Stimulated activated CD4-positive, alpha-beta T cell treated with anti-CD3 and anti-CD28 coated beads, Interleukin-2, amount 100 ng/mL, for 4 hours (primary cell): ENCODE measurements at regions not wholly inside any gene's neighbourhood (a gene's known extent, or its start where the extent isn't known, plus 50 kb on each side); places are given as distances from the start of the nearest gene placed in this dataset.

Source experiments
- DNase-seq: peaks from one replicate; pipeline ENCODE4 v3.0.0-alpha.2; 2020; ENCODE audit warnings: low read depth

DNA sequence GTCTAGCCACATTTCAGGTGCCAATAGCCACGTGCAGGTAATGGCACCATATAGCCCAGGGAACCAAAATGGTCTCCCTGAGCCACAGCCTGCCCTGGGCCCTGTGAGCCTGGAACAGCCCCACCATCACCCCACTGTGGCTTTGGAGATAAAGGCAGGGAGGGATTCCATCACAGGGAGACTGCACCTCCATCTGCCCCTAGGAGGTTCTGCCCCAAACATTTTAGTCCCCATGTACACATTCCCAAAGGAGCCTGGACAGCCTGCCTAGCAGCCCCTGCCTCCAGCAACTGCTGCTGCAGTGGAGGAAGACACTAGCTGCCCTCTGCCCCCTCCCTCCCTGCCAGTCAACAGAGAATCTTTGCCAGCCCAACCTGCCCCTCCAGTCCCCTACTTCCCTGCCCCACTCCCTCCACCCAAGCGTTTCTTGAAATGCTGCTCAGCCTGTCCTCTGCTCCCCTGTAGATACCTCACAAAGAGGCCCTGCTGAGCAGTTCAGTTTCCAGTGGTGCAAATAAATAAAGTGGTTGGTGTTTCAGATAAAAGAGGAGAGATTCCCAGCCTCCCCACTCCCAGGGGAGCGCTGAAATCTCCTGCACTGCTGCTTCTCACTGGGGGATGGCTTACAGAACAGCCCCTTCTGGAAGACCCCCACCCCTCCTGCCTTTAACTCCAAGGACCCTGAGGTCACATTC is 921.8 kb downstream of the UQCRFS1 start:
- DNase-seq = no peak

DNA sequence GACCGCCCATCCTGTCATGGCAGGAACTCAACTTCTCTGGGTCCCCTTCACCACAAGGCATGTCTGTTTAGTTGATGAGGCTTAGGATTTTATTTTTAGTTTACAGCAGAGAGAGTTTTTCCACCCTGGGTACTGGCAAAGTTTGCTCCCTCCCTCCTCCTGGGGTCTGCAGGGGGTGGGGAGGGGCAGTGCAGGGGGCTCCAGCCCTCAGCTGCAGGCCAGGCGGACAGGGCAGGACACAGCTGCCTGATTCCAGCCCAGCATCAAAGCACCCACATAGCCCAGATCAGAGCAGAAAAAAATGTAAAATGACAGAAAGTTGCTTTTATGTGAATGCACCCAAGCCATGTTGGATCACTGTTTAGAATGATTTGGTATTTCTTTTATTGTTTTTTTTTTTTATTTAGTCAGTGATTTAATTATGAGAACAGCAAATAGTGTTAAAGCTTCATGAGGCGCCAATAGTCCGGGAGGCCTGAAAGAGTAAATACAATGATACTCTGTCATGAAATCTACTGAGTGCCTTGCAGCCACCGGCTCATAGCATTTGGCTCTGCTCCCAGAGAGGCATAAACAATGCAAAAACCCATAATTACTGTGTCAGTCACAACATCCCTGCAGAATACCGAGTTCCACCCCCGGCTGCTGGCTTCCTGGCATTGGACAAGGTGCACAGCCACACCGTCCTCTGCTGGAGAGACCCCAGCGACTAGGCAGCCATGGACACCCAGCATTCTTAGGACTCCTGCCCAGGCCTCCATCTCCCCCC is 923.5 kb downstream of the UQCRFS1 start:
- no peak for DNase-seq

DNA sequence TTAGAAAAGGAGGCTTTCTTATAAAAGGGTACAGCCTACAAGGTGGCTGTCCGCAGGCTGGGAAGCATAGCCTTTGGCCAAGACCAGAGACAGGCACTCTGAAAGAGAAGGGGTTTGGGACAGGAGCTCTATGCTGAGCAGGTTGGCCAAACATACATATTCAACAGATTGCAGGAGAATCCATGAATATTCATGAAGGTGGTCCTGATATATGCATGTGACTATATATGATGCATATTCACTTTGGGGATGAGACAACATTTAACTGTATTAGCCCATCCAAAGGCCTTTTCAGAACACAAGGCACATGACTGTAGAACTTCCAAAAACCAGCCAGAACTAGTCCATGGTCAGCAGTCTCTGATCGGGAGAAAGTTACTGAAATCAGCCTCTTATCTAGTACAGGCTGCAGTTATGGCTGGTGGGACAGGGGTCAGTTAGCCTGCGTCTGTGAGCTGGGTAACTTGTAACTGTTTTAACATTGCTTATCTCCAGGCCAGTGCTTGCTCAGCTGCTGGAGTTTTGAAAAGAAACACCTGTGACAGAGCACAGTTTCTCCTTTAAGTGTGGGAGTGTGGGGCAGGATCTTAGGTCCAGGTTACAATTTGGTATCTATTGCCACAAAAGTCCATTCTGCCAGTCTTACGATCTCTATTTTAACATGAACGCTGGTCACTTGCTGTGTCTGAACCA is 924.2 kb downstream of the UQCRFS1 start:
- no peak for DNase-seq

DNA sequence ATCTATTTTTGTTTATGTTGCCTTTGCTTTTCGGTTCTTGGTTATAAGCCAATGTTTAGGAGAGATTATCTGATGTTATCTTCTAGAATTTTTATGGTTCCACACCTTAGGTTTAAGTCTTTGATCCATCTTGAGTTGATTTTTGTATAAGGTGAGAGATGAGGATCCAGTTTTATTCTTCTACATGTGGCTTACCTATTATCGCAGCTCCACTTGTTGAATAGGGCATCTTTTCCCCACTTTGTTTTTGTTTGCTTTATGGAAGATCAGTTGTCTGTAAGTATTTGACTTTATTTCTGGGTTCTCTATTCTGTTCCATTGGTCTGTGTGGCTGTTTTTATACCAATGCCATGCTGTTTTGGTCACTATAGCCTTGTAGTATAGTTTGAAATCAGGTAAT is 927.0 kb downstream of the UQCRFS1 start:
- DNase-seq = no peak

DNA sequence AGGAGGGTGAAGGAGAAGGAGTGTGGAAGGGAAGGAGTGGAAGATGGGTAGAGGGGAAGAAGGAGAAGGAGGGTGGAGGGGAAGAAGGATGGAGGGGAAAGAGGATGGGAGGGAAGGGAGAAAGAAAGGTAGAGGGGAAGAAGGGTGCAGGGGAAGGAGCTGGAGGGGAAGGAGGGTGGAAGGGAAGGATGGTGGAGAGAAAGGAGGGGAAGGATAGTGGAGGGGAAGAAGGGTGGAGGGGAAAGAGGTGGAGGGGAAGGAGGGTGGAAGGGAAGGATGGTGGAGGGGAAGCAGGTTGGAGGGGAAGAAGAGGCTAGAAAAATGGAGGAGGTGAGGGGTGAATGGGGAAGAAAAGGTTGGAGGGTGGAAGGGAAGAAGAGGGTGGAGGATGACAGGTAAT is 927.9 kb downstream of the UQCRFS1 start:
- DNase-seq = no peak

DNA sequence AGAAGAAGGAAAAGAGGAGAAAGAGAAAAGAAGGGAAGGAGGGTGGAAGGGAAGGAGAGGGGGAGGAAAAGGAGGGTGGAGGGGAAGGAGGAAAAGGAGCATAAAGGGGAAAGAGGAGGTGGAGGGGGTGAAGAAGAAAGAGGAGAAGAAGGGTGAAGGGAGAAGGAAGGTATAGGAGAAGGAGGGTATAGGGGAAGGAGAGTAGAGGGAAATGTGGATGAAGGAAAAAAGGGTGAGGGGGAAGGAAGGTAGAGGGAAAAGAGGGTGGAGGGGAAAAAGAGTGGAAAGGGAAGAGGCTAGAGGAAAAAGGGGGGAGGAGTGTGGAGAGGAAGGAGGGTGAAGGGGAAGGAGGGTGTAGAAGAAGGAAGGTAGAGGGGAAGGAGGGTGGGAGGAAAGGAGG is 928.6 kb downstream of the UQCRFS1 start:
- no peak for DNase-seq

DNA sequence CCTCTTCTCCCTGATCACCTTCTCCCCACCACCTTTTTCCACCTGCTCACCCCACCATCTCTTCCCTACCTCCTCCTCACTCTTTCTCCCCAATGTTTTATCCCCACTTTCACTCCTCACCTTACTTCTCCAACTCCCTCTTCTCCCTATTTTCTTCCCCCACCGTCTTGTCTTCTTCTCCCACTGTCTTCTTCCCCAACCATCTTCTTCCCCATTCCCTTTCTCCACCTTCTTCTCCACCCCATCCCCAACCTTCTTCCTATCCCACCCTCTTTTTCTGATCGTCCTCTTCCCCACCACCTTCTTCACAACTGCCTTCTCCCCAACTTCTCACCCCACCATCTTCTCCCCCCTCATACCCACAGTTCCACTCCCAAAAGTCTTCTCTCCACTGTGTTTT is 929.4 kb downstream of the UQCRFS1 start:
- DNase-seq = no peak

DNA sequence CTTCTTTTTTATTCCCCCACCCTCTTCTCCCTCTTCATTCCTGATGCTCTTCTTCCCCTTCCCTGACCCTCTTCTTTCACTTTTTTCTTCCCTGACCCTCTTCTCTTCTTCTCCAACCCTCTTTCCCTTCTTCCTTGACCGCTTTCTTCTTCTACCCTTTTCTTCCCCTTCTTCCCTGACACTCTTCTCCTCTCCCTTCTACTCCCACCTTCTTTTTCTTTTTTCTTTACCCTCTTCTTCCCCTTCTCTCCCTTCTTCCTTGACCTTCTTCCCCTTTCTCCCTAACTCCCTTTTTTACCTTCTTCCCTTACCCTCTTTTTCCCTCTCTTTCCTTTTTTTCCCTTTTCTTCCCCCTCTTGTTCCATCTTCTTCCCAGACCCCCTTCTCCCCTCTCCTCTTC is 931.3 kb downstream of the UQCRFS1 start:
- no peak for DNase-seq

DNA sequence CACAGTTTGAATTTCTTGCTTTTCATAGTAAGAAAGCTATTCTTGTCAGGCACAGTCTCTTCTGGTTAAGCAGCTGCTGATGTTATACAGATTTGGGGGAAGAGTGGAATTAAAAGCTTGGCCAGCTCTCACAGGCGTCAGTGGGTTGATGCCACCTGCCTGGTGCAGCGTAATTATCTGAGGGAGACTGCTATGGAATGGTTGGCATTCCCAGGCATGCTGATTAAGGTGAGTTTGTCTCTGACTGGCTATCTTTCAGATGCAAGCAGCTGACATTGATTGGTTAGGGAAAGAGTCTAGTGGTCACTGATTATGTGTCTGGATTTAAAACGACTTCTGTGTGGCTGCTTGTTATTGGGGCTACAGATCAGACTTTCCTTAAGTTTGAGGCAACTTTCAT is 948.4 kb downstream of the UQCRFS1 start:
- DNase-seq = no peak

DNA sequence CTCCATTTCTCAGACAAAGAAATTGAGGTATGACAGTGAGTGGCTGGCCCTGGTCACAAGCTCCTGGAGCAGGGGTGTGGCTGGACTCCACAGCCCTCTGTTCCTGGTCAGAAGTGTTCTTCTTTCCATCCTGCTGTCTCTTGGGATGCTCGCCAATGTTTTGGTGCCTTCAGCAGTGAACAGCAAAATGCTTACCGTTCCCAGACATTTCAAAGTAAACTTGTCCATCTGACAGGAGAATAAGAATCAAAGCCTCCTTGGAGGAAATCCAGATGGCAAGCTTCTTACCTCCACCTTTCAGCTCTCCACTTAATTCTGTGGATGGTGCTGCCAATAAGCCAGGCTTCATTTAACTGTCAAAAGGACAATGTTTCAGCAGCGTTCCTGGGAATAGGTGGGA is 954.1 kb downstream of the UQCRFS1 start:
- DNase-seq = no peak

DNA sequence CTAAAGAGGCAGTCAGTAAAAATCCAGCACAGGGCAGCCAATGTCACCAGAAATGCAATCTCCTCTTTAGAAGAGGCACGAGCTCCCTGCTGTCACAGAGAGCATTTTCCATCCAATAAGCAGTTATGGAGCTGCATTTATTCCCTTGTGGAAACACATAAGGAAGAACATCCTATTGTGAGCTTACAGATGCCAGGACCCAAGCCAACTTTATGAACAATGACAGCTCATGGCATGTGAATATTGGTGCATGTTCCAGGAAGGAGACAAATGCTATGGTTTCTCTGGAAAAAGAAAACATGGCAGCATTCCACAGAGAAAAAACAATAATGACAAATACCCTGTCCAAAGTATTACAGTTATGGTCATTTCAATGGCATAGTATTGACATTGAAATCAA is 955.6 kb downstream of the UQCRFS1 start:
- DNase-seq = no peak

DNA sequence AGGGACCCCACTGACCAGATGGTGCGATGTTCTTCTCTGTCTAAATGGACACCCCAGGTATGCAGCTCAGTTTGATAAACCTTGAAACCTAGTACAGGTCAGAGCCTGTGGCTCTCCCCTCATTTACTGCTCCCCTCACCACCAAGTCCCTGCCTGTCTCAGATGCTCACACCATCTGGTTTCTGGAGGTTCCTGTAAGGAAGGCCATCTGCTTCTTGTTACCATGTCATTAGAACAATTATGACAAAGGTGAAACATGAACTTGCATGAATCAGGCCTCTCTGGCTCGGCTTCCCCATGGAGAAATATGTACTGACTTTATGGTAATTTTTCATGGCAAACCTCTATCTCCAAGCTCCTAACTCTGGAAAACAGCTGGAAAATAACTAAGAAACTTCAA is 965.7 kb downstream of the UQCRFS1 start:
- no peak for DNase-seq

DNA sequence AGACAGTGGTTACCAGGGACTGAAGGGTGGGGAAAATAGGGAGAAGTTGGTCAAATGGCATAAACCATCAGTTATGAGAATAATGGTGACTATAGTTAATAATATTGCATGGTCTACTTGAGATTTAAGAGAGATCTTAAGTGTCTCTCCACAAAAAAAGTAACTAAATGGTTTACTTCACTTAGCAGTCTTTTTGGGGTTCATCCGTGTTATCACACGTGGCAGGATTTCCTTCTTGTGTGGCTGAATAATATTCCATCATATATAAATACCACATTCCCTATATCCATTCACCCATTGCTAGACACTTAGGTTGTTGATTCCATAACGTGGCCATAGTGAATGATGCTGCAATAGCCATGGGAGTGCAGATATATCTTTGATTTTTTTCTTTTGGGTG is 967.0 kb downstream of the UQCRFS1 start:
- no peak for DNase-seq

DNA sequence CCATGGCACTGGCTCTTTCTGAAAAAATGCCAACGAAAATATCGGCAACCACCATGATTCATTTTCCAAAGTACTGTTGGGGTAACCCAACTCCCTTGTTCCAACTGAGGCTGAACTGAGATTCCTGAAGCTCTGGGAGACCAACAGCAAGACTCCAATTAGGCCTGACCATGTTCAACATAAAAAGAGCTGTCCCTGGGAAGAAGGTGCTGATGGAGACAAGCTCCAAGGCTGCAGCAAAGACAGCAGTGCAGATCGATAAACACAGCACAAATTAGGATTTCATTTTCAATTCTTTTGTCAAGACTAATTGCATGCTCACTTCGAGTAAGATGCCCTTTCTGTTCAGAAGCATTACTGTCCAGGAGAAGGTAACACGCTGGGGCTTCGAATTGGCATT is 968.0 kb downstream of the UQCRFS1 start:
- DNase-seq = no peak

DNA sequence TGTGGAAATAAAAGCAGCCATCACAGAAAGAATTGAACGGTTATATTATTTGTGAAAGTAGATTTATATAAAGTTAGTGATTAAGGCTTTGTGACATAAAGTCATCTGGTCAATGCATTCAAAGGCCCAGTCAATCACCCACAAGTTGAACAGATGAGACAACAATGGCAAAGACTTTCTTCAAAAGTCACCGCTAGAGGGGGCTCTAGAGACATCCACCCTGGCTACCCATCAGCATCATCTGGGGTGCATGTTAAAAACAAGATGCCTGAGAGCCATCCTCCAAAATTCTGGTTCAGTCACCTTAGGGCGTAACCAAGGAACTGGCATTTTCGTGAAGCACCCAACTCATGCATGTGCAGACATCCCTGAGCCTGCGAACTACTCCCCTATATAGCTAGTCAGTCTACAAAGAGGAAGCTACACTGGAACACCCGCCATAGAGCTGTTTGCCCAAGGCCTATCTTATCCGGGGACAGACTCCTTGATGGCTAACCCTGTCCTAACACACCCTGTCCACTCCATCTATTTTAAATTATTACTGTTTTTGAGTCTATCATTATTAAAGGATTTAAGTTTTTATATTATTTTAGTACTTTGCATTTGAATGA is 970.5 kb downstream of the UQCRFS1 start:
- no peak for DNase-seq

DNA sequence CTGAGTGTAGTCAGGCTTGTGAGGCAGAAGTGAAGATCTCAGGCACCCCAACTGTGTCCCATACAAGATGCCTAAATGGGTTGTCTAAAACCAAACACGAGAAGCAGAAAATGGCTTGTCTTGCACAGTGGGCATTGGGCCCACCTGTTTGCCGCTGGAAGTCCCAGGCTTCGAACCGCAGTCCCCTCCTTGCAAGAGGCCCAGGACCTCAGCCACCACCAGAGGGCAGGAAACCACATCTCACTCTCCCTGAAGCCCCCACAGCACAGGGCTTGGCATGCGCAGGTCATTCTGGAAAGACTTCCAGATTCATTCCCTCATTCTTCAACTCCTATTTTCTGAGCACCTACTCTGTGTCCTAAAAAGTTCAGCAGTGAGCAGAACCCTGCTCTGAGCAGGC is 973.7 kb downstream of the UQCRFS1 start:
- no peak for DNase-seq

DNA sequence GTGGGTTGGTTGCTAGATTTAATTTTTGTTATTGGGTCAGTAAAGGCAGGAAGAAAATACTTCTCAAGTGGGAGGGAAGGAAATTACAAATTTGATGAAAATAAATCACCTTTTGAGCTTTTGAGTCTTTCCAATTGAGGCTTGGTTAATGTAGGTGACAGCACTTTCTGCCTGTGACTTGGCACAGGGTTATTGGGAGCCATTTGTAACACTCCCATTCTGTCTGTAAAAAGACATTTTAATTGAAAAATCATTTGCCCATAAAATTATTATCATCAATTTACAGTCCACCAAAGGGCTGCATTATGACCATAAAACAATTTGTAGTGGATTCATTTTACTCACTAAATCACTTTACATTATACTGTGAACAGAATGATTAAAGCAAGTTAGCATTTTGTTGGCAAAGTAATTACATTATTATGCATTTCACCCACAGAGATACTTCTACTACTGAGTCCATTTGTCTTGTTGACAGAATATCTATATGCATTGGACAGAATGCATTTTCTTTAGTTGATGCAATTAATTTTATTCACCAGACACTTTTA is 974.6 kb downstream of the UQCRFS1 start:
- DNase-seq = no peak

DNA sequence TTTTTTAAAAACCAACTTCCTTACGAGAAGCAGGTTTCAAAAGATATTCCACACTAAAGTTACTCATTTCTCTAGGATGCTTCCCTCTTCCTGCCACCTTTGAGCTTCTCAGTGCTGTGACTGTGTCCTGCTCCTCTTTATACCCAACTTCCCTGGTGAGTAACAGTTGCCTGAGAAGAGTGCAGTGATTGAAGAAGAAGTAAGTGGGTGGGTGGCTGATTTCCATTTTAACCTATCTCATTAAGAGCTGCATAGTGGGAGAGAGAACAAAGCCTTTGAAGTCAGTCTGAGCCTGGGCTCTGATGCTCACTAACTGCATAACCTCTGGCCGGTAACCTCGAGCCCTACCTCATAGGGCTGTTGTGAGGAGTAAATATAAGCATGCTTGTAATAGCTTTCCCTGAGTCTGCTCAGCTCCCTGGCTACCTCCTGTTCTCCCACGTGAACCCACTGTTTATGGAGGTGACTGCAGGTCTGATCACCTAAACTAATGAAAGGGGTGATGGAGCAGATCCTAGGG is 977.3 kb downstream of the UQCRFS1 start:
- no peak for DNase-seq

DNA sequence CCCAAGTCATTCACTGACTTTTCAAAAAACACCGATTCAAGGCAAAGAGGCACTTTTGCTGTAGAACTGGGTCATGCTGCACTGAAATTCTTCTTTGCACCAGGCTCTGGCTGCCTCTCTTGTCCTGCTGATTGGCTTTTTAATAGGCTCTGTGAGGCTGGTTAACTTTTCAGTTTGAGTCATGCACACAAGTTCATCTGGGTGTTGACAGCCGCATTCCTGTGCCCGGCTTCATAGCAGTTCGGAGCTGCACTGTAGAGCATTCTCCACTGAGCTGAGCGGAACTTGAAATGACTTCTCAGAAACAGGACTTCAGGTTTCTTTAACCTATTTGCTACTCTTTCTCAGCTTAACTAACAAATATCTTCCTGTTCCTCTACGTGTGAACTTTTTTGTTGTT is 978.3 kb downstream of the UQCRFS1 start:
- DNase-seq = no peak

DNA sequence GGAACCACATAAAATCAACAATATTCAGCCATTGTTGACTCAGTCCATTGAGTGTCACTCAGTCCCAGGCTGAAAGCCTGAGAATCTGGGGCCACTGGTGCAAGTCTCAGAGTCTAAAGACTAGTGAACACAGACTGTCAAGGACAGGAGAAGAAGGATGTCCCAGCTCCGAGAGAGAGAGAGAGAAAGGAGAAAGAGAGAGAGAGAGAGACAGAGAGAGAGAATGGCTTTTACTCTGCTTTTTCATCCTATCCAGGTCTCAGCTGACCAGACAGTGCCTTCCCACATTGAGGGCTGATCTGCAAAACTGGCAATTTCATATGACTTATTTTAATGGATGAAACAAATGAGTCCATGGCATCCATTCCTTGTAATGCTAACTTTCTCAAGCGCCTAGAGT is 984.1 kb downstream of the UQCRFS1 start:
- DNase-seq = no peak

DNA sequence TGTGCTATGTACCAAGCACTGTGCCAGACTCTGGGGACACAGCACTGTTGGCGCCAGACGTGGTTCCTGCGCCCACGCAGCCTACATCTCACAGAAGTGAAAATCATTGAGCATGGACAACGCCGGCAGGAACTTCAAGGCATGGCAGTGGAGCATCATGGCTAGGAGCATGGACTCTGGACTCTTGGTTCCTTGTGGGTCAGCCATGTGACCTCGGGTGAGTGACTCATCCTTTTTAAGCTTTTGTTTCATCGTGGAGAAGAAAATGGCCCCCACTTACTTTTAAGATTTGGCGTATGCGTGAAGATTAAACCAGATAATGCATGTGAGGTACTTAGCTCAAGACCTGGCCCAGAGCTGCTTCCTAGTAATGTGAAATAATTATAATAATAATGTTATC is 988.5 kb downstream of the UQCRFS1 start:
- DNase-seq = no peak

DNA sequence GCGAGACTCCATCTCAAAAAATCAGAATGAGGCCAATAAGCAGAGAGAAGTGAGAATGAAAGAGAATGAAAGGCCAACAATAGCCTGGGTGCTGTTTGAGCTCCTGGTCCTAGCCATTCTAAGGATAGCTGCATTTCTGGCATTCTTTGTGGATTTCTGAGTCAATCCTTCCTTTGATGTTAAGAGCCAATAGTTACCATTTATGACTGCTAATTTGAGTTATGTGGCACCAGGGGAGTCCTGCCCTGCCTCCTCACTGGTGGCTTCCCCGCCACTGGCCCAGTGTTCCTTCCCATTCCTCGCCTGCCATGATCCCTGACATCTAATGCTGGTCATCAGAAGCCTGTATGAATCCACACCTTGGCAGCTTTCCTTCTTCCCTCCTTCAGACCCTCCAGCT is 991.2 kb downstream of the UQCRFS1 start:
- DNase-seq = no peak
